NT2/D1 (cell line): ENCODE measurements at regions not wholly inside any gene's neighbourhood (a gene's known extent, or its start where the extent isn't known, plus 50 kb on each side); places are given as distances from the start of the nearest gene placed in this dataset.

ENCODE experiments used
- YY1 ChIP-seq: IDR thresholded peaks from 2 replicates; pipeline ENCODE4 v1.6.1; 2011; ENCODE audit not compliant: insufficient read length, insufficient read depth
- ZNF274 ChIP-seq: IDR thresholded peaks from 2 replicates; pipeline ENCODE4 v1.6.1; 2011; ENCODE audit warnings: mild to moderate bottlenecking, low read depth, low read length

DNA sequence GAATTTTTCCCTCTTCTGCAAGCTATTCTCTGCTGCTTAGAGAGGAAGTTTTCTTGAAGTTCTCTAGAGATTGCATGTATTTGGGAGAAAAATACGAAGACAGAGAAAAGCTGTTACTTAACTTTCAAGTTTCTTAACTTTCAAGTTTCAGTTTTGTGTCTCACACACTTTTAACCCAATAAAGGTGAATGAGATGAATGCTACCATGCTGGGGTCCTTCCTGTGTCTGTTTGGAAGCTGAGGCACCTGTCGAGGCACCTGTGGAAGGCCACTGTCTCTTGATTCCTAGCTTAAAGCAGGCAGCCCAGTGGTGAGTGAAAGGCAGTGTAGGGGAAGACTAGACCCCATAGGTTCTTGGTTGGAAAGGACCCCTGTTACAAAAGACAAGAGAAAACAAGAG is 372.8 kb upstream of the JARID2 start:
- TF ChIP-seq ZNF274 (no peak), YY1 (no peak)
